NT2/D1 (cell line): ENCODE measurements at regions not wholly inside any gene's neighbourhood (a gene's known extent, or its start where the extent isn't known, plus 50 kb on each side); places are given as distances from the start of the nearest gene placed in this dataset.

Source experiments
- SUZ12 ChIP-seq: IDR thresholded peaks from 2 replicates; pipeline ENCODE4 v1.6.1; 2011; ENCODE audit not compliant: insufficient read length, insufficient read depth; ENCODE audit errors: extremely low read depth
- YY1 ChIP-seq: IDR thresholded peaks from 2 replicates; pipeline ENCODE4 v1.6.1; 2011; ENCODE audit not compliant: insufficient read length, insufficient read depth
- ZNF274 ChIP-seq: IDR thresholded peaks from 2 replicates; pipeline ENCODE4 v1.6.1; 2011; ENCODE audit warnings: mild to moderate bottlenecking, low read depth, low read length

- no peak for TF ChIP-seq YY1
- no peak for TF ChIP-seq ZNF274
- TF ChIP-seq SUZ12 = no peak
These were observed 919.0 kb downstream of the RAPGEF2 start for GRCh38 chr4:160021870-160022269.
